ENCODE measurements at regions not wholly inside any gene's neighbourhood (a gene's known extent, or its start where the extent isn't known, plus 50 kb on each side); places are given as distances from the start of the nearest gene placed in this dataset.

- TF ChIP-seq POLR2A (IDR thresholded peaks at IDR 0.05) (no peak), CTCF (IDR thresholded peaks at IDR 0.05 in 4 of 5, conservative IDR thresholded peaks at IDR 0.05 in 1 of 5) (no peak)
These were observed 254.8 kb downstream of the DAD1 start for GRCh38 chr14:22334275-22334577.
